ENCODE measurements at regions not wholly inside any gene's neighbourhood (a gene's known extent, or its start where the extent isn't known, plus 50 kb on each side); places are given as distances from the start of the nearest gene placed in this dataset.

- no peak overlapping the region for H3K27ac ChIP-seq (ENCODE audit: extremely low read depth, low read depth, low read length)
- no peaks in the 10 kb centered on the region for H3K9me1 ChIP-seq (ENCODE audit: control insufficient read depth, insufficient read depth, low read length)
- in situ Hi-C loops (cut with MboI) (no loop called here), intact Hi-C loops (cut with micrococcal nuclease) (loop anchor here (5.0 kb wide), 1 partner anchor 480 kb away; no protein-coding TSS in a partner anchor)
- BruUV-seq (replicated peaks): no TSS peak
- H3K79me2 ChIP-seq (ENCODE audit: control insufficient read depth, insufficient read depth, low read length): no peaks in the 10 kb centered on the region
- H3K4me2 ChIP-seq (ENCODE audit: insufficient read depth, low read length): no peak overlapping the region
- DNase-seq (ENCODE audit: extremely low read depth in 1 of 4, low spot score in 3 of 4) (peak; percentile 19 to 39 (median 30)), ATAC-seq (peak; percentile 68), FAIRE-seq (peak; percentile 64)
- TF ChIP-seq CREB5 (CRISPR knock-in tag; IDR thresholded peaks at IDR 0.05) (no peak), RAD21 (CRISPR knock-in tag; conservative IDR thresholded peaks at IDR 0.05 in 1 of 2, IDR thresholded peaks at IDR 0.05 in 1 of 2) (peak in 1 of 2 experiments; percentile 42; a peak in 2 of 4 replicates), RBFOX2 (IDR thresholded peaks at IDR 0.05; ENCODE audit: low read depth, low read length) (no peak), CTCF (IDR thresholded peaks at IDR 0.05 in 2 of 3, conservative IDR thresholded peaks at IDR 0.05 in 1 of 3; ENCODE audit: insufficient read depth in 2 of 3, low read depth in 1 of 3, low read length in 3 of 3) (peak in 2 of 3 experiments; percentile 38 to 39; a peak in 3 of 6 replicates)
- WGBS (ENCODE audit: insufficient coverage, low coverage, missing lambda C conversion rate): 0% methylated on average over 2 of the region's 2 CpGs
- H3K9ac ChIP-seq (ENCODE audit: insufficient read depth in 1 of 2, low read depth in 2 of 2, low read length in 2 of 2): no peak overlapping the region
- no peaks in the 10 kb centered on the region for H3K36me3 ChIP-seq (ENCODE audit: control insufficient read depth, insufficient read depth, low read length)
- no peak overlapping the region for H2AFZ ChIP-seq (ENCODE audit: low read depth, low read length)
- H3K9me3 ChIP-seq (replicated peaks; ENCODE audit: control insufficient read depth, insufficient read depth, low read depth, low read length): no peaks in the 10 kb centered on the region
- H3K27me3 ChIP-seq (ENCODE audit: control insufficient read depth in 2 of 2, insufficient read depth in 2 of 2, low read length in 2 of 2): no peaks in the 10 kb centered on the region
- CTCF ChIA-PET (ENCODE audit: low intra/inter-chr PET ratio): no interaction called here
- no peak overlapping the region for H3K4me3 ChIP-seq
- H4K20me1 ChIP-seq (replicated peaks; ENCODE audit: control insufficient read depth, insufficient read depth, low read length): no peaks in the 10 kb centered on the region
- POLR2A ChIA-PET: no interaction called here
- H3K4me1 ChIP-seq (replicated peaks in 1 of 2; ENCODE audit: control insufficient read depth in 2 of 2, insufficient read depth in 2 of 2, low read length in 2 of 2): no peaks in the 10 kb centered on the region
Observed at GRCh38 chr6:153511896-153512496, 380.9 kb upstream of the RGS17 start.
